ENCODE measurements at regions not wholly inside any gene's neighbourhood (a gene's known extent, or its start where the extent isn't known, plus 50 kb on each side); places are given as distances from the start of the nearest gene placed in this dataset.

GRCh38 chr4:174119051-174119450 lies 164.4 kb downstream of the FBXO8 start:
- TF ChIP-seq, protein P1, sequence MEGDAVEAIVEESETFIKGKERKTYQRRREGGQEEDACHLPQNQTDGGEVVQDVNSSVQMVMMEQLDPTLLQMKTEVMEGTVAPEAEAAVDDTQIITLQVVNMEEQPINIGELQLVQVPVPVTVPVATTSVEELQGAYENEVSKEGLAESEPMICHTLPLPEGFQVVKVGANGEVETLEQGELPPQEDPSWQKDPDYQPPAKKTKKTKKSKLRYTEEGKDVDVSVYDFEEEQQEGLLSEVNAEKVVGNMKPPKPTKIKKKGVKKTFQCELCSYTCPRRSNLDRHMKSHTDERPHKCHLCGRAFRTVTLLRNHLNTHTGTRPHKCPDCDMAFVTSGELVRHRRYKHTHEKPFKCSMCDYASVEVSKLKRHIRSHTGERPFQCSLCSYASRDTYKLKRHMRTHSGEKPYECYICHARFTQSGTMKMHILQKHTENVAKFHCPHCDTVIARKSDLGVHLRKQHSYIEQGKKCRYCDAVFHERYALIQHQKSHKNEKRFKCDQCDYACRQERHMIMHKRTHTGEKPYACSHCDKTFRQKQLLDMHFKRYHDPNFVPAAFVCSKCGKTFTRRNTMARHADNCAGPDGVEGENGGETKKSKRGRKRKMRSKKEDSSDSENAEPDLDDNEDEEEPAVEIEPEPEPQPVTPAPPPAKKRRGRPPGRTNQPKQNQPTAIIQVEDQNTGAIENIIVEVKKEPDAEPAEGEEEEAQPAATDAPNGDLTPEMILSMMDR (IDR thresholded peaks at IDR 0.05), result no peak
- no peak for TF ChIP-seq POLR2A (IDR thresholded peaks at IDR 0.05)

Measured in body of pancreas (tissue), 4 donors.